ENCODE measurements at regions not wholly inside any gene's neighbourhood (a gene's known extent, or its start where the extent isn't known, plus 50 kb on each side); places are given as distances from the start of the nearest gene placed in this dataset.

GRCh38 chr9:27990524-27990923, 417.2 kb upstream of the C9orf72 start:
- TF ChIP-seq CTCF (optimal IDR thresholded peaks at IDR 0.05 in 1 of 3, IDR thresholded peaks at IDR 0.05 in 1 of 3, conservative IDR thresholded peaks at IDR 0.05 in 1 of 3; ENCODE audit: extremely low read depth in 1 of 3, insufficient read depth in 2 of 3, low read length in 3 of 3) (no peak), EZH2 (IDR thresholded peaks at IDR 0.05; ENCODE audit: low read length) (no peak)

Data from keratinocyte (primary cell).